Breast epithelium (tissue), 4 donors: ENCODE measurements at regions not wholly inside any gene's neighbourhood (a gene's known extent, or its start where the extent isn't known, plus 50 kb on each side); places are given as distances from the start of the nearest gene placed in this dataset.

ENCODE experiments used
- DNase-seq, 2 donors: peaks; one replicate each; pipeline ENCODE4 v3.0.0-alpha.2; 2019; ENCODE audit warnings: low spot score in 2 of 2
- H3K27ac ChIP-seq, 2 donors: fragments of 200-600 bp; sonication (generic) in 1 of 2; one replicate each; pipeline ENCODE4 v1.5.1; 2016 to 2019; ENCODE audit warnings: mild to moderate bottlenecking in 1 of 2
- H3K27me3 ChIP-seq, 2 donors: fragments of 200-600 bp; sonication (generic) in 1 of 2; one replicate each; pipeline versions ENCODE4 v1.5.1 to v1.6.0; 2017 to 2019; ENCODE audit warnings: control low read depth in 1 of 2, mild to moderate bottlenecking in 1 of 2
- H3K36me3 ChIP-seq: fragments of 200-600 bp; one replicate; pipeline ENCODE4 v1.5.1; 2019
- H3K4me1 ChIP-seq, 2 donors: fragments of 200-600 bp; sonication (generic); one replicate each; pipeline ENCODE4 v1.5.1; 2016 to 2019; ENCODE audit warnings: control low read depth in 1 of 2
- H3K4me3 ChIP-seq, 3 donors: fragments of 200-600 bp; sonication (generic); 1 replicate in 2 of 3; 2 replicates in 1 of 3; pipeline ENCODE4 v1.5.1; 2016 to 2019; ENCODE audit warnings: mild to moderate bottlenecking in 3 of 3, moderate library complexity in 2 of 3
- H3K9me3 ChIP-seq, 2 donors: fragments of 200-600 bp; sonication (generic) in 1 of 2; one replicate each; pipeline ENCODE4 v1.5.1; 2016 to 2019; ENCODE audit warnings: control low read depth in 1 of 2
- CTCF ChIP-seq, 3 donors: fragments of 450-650 bp; IDR thresholded peaks; one replicate each; pipeline ENCODE4 v1.5.1; 2016 to 2017; ENCODE audit warnings: antibody characterized with exemption in 3 of 3, mild to moderate bottlenecking in 3 of 3, moderate library complexity in 3 of 3
- POLR2A ChIP-seq: fragments of 450-650 bp; IDR thresholded peaks from one replicate; pipeline ENCODE4 v1.6.1; 2016; ENCODE audit warnings: antibody characterized with exemption, mild to moderate bottlenecking, moderate library complexity
- POLR2AphosphoS5 ChIP-seq, 3 donors: sonication (generic); formaldehyde crosslinking; IDR thresholded peaks; one replicate each; pipeline ENCODE4 v1.6.1; 2017; ENCODE audit warnings: antibody characterized with exemption in 3 of 3
- intact Hi-C: fragments of 100-400 bp; cut with DNase I; formaldehyde crosslinking; loops from one replicate; pipeline ENCODE4 v1.15.1; 2023; ENCODE audit warnings: low total_unique reads

DNA sequence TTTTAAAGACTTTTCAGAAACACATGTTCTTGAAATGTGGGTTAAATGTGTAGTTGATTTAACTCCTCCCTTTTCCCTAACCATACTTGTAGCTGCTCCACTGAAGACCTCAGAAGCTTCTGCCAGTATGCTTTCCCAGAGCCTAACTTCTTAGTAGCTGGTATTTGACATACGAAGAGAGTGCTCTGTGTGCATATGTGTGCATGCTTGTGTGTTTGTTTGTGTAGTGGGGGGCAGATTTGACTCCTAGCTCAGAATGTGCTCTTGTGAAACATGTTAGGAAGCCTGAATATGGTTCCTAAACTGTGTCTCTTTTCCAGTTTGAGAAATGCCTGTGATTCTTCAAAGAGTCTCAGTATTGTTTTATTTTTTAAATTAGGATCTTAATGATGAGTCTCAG, 420.4 kb downstream of the PCNX1 start:
- no peak for TF ChIP-seq CTCF (IDR thresholded peaks at IDR 0.05)
- TF ChIP-seq POLR2AphosphoS5 (IDR thresholded peaks at IDR 0.05) = no peak
- no peak for TF ChIP-seq POLR2A
- H3K27me3 ChIP-seq = no peaks in the 10 kb centered on the region
- H3K9me3 ChIP-seq = no peaks in the 10 kb centered on the region
- no peak overlapping the region for H3K4me3 ChIP-seq
- H3K27ac ChIP-seq = no peak overlapping the region
- H3K36me3 ChIP-seq = no peaks in the 10 kb centered on the region
- no peaks in the 10 kb centered on the region for H3K4me1 ChIP-seq
- DNase-seq = no peak
- intact Hi-C loops = no loop called here

DNA sequence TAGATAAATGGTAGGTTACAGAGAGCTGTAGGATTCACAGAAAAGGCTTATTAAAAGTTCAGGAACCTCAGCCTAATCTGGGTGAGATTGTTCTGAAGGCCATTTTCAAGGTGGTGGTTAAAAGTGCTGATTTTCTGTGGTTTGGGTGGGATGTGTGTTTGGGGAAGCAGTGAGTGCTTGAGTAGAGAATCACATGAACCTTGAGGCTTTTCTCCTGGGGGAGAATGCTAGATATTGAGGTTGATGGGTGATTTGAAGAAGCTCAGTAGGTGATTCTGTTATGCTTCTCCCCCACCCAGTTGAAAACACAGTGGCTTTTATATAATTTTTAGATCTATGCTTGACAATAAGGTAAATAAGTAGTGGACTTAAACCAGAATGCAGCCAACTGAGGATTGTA, 420.9 kb downstream of the PCNX1 start:
- H3K36me3 ChIP-seq = no peaks in the 10 kb centered on the region
- intact Hi-C loops = no loop called here
- peak overlapping the region in 1 of 2 donors; percentile 15 for H3K27ac ChIP-seq
- H3K9me3 ChIP-seq = no peaks in the 10 kb centered on the region
- no peak for DNase-seq
- TF ChIP-seq POLR2AphosphoS5 (IDR thresholded peaks at IDR 0.05) = no peak
- no peak for TF ChIP-seq CTCF (IDR thresholded peaks at IDR 0.05)
- TF ChIP-seq POLR2A = no peak
- no peaks in the 10 kb centered on the region for H3K27me3 ChIP-seq
- H3K4me1 ChIP-seq = no peaks in the 10 kb centered on the region
- H3K4me3 ChIP-seq = no peak overlapping the region

DNA sequence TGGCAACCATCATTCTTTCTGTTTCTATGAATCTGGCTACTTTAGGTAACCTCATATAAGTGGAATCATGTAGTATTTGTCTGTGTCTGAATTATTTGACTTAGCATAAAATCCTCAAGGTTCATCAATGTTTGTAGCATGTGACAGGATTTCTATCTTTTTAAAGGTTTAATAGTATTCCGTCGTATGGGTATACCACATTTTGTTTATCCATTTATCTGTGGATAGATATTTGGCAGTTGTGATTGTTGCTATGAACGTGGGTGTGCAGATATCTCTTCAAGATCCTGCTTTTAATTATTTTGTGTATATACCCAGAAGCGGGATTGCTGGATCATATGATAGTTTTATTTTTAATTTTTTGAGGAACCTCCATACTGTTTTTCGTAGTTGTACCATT, 421.7 kb downstream of the PCNX1 start:
- Histone ChIP-seq H3K9me3 (no peaks in the 10 kb centered on the region), H3K27me3 (no peaks in the 10 kb centered on the region), H3K4me3 (no peak overlapping the region), H3K4me1 (no peaks in the 10 kb centered on the region), H3K27ac (no peak overlapping the region), H3K36me3 (no peaks in the 10 kb centered on the region)
- intact Hi-C loops = no loop called here
- no peak for DNase-seq
- no peak for TF ChIP-seq CTCF (IDR thresholded peaks at IDR 0.05)
- TF ChIP-seq POLR2AphosphoS5 (IDR thresholded peaks at IDR 0.05) = no peak
- TF ChIP-seq POLR2A = no peak

DNA sequence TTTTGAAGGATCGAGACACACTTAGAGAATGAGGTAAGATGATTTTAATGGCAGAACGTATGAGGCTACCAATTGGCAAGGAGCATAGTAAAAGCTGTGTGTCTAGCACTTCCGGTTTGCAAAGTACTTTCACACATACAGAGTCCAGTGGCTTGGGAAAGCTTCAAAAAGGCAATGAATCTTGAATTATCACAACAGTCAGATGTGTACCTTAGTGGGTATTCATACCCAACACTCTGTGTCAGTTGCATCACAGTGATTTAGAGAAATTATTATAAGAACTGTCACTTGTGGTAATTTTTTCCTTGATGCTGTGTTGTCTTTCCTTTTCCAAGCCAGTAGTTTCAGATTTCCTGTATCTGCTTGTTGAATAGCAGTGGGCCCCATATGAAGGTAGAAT, 424.1 kb downstream of the PCNX1 start:
- TF ChIP-seq POLR2AphosphoS5 (IDR thresholded peaks at IDR 0.05) = no peak
- TF ChIP-seq CTCF (IDR thresholded peaks at IDR 0.05) = no peak
- TF ChIP-seq POLR2A = no peak
- H3K27me3 ChIP-seq = no peaks in the 10 kb centered on the region
- no peaks in the 10 kb centered on the region for H3K36me3 ChIP-seq
- intact Hi-C loops = no loop called here
- H3K4me1 ChIP-seq = no peaks in the 10 kb centered on the region
- H3K4me3 ChIP-seq = no peak overlapping the region
- no peaks in the 10 kb centered on the region for H3K9me3 ChIP-seq
- no peak for DNase-seq
- H3K27ac ChIP-seq = no peak overlapping the region

DNA sequence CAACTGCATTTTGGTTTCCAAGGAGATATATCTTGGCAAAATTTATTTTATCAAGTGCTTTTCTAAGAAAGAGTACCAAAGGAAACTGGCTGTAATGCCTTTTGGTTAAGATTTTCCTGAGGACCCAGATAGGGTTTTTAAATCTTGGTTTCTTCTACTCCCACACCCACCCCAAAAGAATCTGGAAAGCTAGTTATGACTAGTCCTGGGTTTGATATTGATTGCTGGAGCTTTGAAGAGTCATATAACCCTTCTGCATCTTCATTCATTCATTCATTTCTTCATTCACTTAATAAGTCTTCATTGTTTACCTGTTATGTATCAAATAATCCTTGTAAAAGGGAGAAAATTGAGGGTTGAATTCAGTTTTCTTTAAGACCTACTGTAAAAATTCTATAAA, 425.2 kb downstream of the PCNX1 start:
- Histone ChIP-seq H3K27ac (no peak overlapping the region), H3K9me3 (no peaks in the 10 kb centered on the region), H3K36me3 (no peaks in the 10 kb centered on the region), H3K27me3 (no peaks in the 10 kb centered on the region), H3K4me3 (no peak overlapping the region), H3K4me1 (no peaks in the 10 kb centered on the region)
- TF ChIP-seq POLR2A (no peak), CTCF (IDR thresholded peaks at IDR 0.05) (no peak), POLR2AphosphoS5 (IDR thresholded peaks at IDR 0.05) (no peak)
- DNase-seq = no peak
- intact Hi-C loops = no loop called here
